Stimulated activated naive CD8-positive, alpha-beta T cell treated with anti-CD3 and anti-CD28 coated beads, Interleukin-15, amount 100 ng/mL, for 72 hours (primary cell): ENCODE measurements at regions not wholly inside any gene's neighbourhood (a gene's known extent, or its start where the extent isn't known, plus 50 kb on each side); places are given as distances from the start of the nearest gene placed in this dataset.

ENCODE experiments used
- ATAC-seq: fragments of 150-1000 bp; cut with Tn5 transposase; 2 replicates; pipeline ENCODE4 v1.10.0; 2021; ENCODE audit warnings: mild to moderate bottlenecking, moderate library complexity
- DNase-seq, 2 donors: peaks; one replicate each; pipeline ENCODE4 v3.0.0; 2021 to 2022
- H3K27ac Mint-ChIP-seq, 2 donors: one replicate each; pipeline ENCODE4 v1.8.0; 2022; ENCODE audit warnings: mild to moderate bottlenecking in 2 of 2, mixed read lengths in 2 of 2, moderate library complexity in 2 of 2
- H3K27me3 Mint-ChIP-seq: one replicate; pipeline ENCODE4 v1.8.0; 2022; ENCODE audit warnings: mixed read lengths
- H3K4me1 Mint-ChIP-seq: one replicate; pipeline ENCODE4 v1.8.0; 2022; ENCODE audit warnings: mild to moderate bottlenecking, mixed read lengths
- H3K4me3 Mint-ChIP-seq, 2 donors: one replicate each; pipeline ENCODE4 v1.8.0; 2022; ENCODE audit warnings: mild to moderate bottlenecking in 2 of 2, mixed read lengths in 2 of 2, moderate library complexity in 1 of 2
- H3K9me3 Mint-ChIP-seq, 2 donors: one replicate each; pipeline ENCODE4 v1.8.0; 2022; ENCODE audit warnings: mixed read lengths in 2 of 2

- Mint-ChIP-seq H3K27ac (no peak overlapping the region), H3K4me3 (no peak overlapping the region), H3K4me1 (no peaks in the 10 kb centered on the region), H3K27me3 (no peaks in the 10 kb centered on the region), H3K9me3 (no peaks in the 10 kb centered on the region)
- no peak for DNase-seq
- ATAC-seq = no peak
These were observed 49.7 kb upstream of the ACP3 start for GRCh38 chr3:132267391-132267993.
